ENCODE measurements at regions not wholly inside any gene's neighbourhood (a gene's known extent, or its start where the extent isn't known, plus 50 kb on each side); places are given as distances from the start of the nearest gene placed in this dataset.

DNA sequence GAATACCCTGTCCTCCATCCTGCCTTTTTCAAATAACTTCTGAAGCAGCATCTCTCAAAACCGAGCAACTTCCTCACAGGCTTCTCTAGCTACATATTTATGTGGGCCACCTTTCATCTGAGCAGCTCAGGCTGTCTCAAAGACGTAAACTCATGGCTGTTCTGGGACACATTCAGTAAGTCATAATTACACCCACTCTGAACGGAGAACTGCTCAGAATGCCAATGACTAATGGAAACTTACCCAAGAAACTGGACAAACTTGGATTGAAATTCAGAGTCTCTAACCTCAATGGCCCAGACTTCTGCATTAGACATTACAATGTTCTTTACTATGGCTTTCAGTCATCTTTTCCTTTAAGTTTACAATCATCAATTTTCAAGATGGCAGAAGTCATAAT, 145.2 kb downstream of the RAD51AP2 start:
- no TSS peak for BruUV-seq (replicated peaks)
- Histone ChIP-seq H2AFZ (no peak overlapping the region), H3K27me3 (ENCODE audit: insufficient read depth, low read depth) (no peaks in the 10 kb centered on the region), H3F3A (ENCODE audit: insufficient read depth, low read depth) (no peaks in the 10 kb centered on the region), H3K9me3 (ENCODE audit: insufficient read depth, low read depth) (no peaks in the 10 kb centered on the region), H3K4me3 (no peak overlapping the region), H3K4me1 (replicated peaks; ENCODE audit: insufficient read depth) (no peaks in the 10 kb centered on the region), H3K79me2 (ENCODE audit: low read depth) (no peaks in the 10 kb centered on the region), H3K9me2 (ENCODE audit: insufficient read depth) (peaks cover 4% of the 10 kb centered on the region; the same call in 1 of the 2 replicates), H3K36me3 (ENCODE audit: low read depth) (no peaks in the 10 kb centered on the region), H3K4me2 (no peak overlapping the region), H3K27ac (no peak overlapping the region), H4K20me1 (ENCODE audit: insufficient read depth) (no peaks in the 10 kb centered on the region)
- ChIA-PET CTCF (no interaction called here), POLR2A (ENCODE audit: unreplicated experiment) (no interaction called here)
- DNase-seq: no peak
- TF ChIP-seq, protein P1, sequence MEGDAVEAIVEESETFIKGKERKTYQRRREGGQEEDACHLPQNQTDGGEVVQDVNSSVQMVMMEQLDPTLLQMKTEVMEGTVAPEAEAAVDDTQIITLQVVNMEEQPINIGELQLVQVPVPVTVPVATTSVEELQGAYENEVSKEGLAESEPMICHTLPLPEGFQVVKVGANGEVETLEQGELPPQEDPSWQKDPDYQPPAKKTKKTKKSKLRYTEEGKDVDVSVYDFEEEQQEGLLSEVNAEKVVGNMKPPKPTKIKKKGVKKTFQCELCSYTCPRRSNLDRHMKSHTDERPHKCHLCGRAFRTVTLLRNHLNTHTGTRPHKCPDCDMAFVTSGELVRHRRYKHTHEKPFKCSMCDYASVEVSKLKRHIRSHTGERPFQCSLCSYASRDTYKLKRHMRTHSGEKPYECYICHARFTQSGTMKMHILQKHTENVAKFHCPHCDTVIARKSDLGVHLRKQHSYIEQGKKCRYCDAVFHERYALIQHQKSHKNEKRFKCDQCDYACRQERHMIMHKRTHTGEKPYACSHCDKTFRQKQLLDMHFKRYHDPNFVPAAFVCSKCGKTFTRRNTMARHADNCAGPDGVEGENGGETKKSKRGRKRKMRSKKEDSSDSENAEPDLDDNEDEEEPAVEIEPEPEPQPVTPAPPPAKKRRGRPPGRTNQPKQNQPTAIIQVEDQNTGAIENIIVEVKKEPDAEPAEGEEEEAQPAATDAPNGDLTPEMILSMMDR (conservative IDR thresholded peaks at IDR 0.05): no peak
- TF ChIP-seq EZH2 (IDR thresholded peaks at IDR 0.05; ENCODE audit: low read depth): no peak
- intact Hi-C loops (cut with micrococcal nuclease; ENCODE audit: unreplicated experiment): no loop called here

DNA sequence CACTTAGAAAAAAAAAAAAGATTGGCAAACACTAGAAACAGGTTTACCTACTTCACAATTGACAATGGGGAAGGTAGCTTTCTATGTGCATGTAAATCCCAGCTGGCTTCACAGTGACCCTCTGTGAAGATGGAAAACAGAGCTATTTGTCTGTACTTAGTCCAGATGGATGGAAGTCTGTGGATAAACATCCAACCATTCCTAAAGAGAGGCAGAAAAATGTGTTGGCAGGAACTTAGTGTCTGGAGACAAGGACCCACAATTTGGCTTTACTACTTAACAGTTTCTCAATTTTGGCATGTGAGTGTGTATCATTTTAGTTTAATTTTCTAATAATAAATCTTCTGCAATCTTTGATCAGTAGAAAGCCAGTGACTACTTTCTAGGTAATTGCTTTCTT, 154.4 kb downstream of the RAD51AP2 start:
- ChIA-PET CTCF (no interaction called here), POLR2A (ENCODE audit: unreplicated experiment) (no interaction called here)
- Histone ChIP-seq H3K79me2 (ENCODE audit: low read depth) (no peaks in the 10 kb centered on the region), H3F3A (ENCODE audit: insufficient read depth, low read depth) (no peaks in the 10 kb centered on the region), H3K4me2 (no peak overlapping the region), H3K36me3 (ENCODE audit: low read depth) (no peaks in the 10 kb centered on the region), H3K4me1 (replicated peaks; ENCODE audit: insufficient read depth) (no peaks in the 10 kb centered on the region), H3K9me2 (ENCODE audit: insufficient read depth) (no peaks in the 10 kb centered on the region), H2AFZ (no peak overlapping the region), H3K27me3 (ENCODE audit: insufficient read depth, low read depth) (no peaks in the 10 kb centered on the region), H4K20me1 (ENCODE audit: insufficient read depth) (no peaks in the 10 kb centered on the region), H3K4me3 (no peak overlapping the region), H3K27ac (no peak overlapping the region), H3K9me3 (ENCODE audit: insufficient read depth, low read depth) (0 out of 2 replicates have a peak, but pooled peaks cover 5% of the 10 kb centered on the region)
- intact Hi-C loops (cut with micrococcal nuclease; ENCODE audit: unreplicated experiment): no loop called here
- no peak for DNase-seq
- BruUV-seq (replicated peaks): no TSS peak
- TF ChIP-seq, protein P1 (conservative IDR thresholded peaks at IDR 0.05): no peak
- no peak for TF ChIP-seq EZH2 (IDR thresholded peaks at IDR 0.05; ENCODE audit: low read depth)

GRCh38 chr2:17362956-17363355, 155.3 kb downstream of the RAD51AP2 start:
- BruUV-seq (replicated peaks): no TSS peak
- Histone ChIP-seq H3K79me2 (ENCODE audit: low read depth) (no peaks in the 10 kb centered on the region), H3K27ac (no peak overlapping the region), H3F3A (ENCODE audit: insufficient read depth, low read depth) (no peaks in the 10 kb centered on the region), H3K27me3 (ENCODE audit: insufficient read depth, low read depth) (no peaks in the 10 kb centered on the region), H3K9me2 (ENCODE audit: insufficient read depth) (no peaks in the 10 kb centered on the region), H3K4me1 (replicated peaks; ENCODE audit: insufficient read depth) (no peaks in the 10 kb centered on the region), H3K4me3 (no peak overlapping the region), H4K20me1 (ENCODE audit: insufficient read depth) (no peaks in the 10 kb centered on the region), H3K36me3 (ENCODE audit: low read depth) (no peaks in the 10 kb centered on the region), H3K9me3 (ENCODE audit: insufficient read depth, low read depth) (0 out of 2 replicates have a peak, but pooled peaks cover 5% of the 10 kb centered on the region), H3K4me2 (no peak overlapping the region), H2AFZ (no peak overlapping the region)
- no peak for TF ChIP-seq EZH2 (IDR thresholded peaks at IDR 0.05; ENCODE audit: low read depth)
- TF ChIP-seq, protein P1 (conservative IDR thresholded peaks at IDR 0.05): no peak
- POLR2A ChIA-PET (ENCODE audit: unreplicated experiment): no interaction called here
- intact Hi-C loops (cut with micrococcal nuclease; ENCODE audit: unreplicated experiment): no loop called here
- CTCF ChIA-PET: no interaction called here
- DNase-seq: no peak

All from PC-9 (cell line).